CD4-positive, alpha-beta T cell (primary cell): ENCODE measurements at regions not wholly inside any gene's neighbourhood (a gene's known extent, or its start where the extent isn't known, plus 50 kb on each side); places are given as distances from the start of the nearest gene placed in this dataset.

ENCODE experiments used
- ATAC-seq: fragments of 200-7000 bp; cut with Tn5 transposase; one replicate; pipeline ENCODE4 v1.10.0; 2022; ENCODE audit warnings: mild to moderate bottlenecking; ENCODE audit not compliant: poor library complexity
- CTCF ChIA-PET: fragments of 350-600 bp; sonication (Branson Sonifier 250); formaldehyde crosslinking; loops from one replicate; lab custom pipeline; 2021; ENCODE audit warnings: antibody characterized with exemption, inconsistent platforms; lab: Charles Lee
- POLR2A ChIA-PET: fragments of 350-600 bp; sonication (Branson Sonifier 250); formaldehyde crosslinking; loops from one replicate; lab custom pipeline; 2021; ENCODE audit warnings: antibody characterized with exemption, inconsistent platforms; lab: Charles Lee
- DNase-seq, 14 experiments: peaks; one replicate each; pipeline ENCODE4 v3.0.0-alpha.2; 2013 to 2020; ENCODE audit warnings: mixed read lengths in 2 of 14
- H3K27ac ChIP-seq, 2 donors: one replicate each; pipeline versions ENCODE4 v1.5.1 to v1.7.0; 2013; ENCODE audit warnings: low read length in 2 of 2, low read depth in 1 of 2, mild to moderate bottlenecking in 1 of 2
- H3K27me3 ChIP-seq, 2 experiments: 1 replicate in 1 of 2; 2 replicates in 1 of 2; pipeline versions ENCODE4 v1.6.1 to v1.7.0; 2013; ENCODE audit warnings: low read length in 2 of 2, control low read depth in 1 of 2, mild to moderate bottlenecking in 1 of 2, moderate library complexity in 1 of 2; ENCODE audit not compliant: insufficient read depth in 2 of 2, control insufficient read depth in 1 of 2
- H3K36me3 ChIP-seq: one replicate; pipeline ENCODE4 v1.6.1; 2013; ENCODE audit warnings: low read length, control low read depth; ENCODE audit not compliant: insufficient read depth
- H3K4me1 ChIP-seq: one replicate; pipeline ENCODE4 v1.6.1; 2013; ENCODE audit warnings: low read length, control low read depth; ENCODE audit not compliant: insufficient read depth
- H3K4me3 ChIP-seq: one replicate; pipeline ENCODE4 v1.5.1; 2013; ENCODE audit warnings: mild to moderate bottlenecking, low read length, moderate library complexity
- H3K9me3 ChIP-seq, 2 experiments: 1 replicate in 1 of 2; 2 replicates in 1 of 2; pipeline versions ENCODE4 v1.6.1 to v1.7.0; 2013; ENCODE audit warnings: low read length in 2 of 2, mild to moderate bottlenecking in 2 of 2, control low read depth in 1 of 2, moderate library complexity in 1 of 2; ENCODE audit not compliant: control insufficient read depth in 1 of 2, insufficient read depth in 1 of 2
- H3K27ac Mint-ChIP-seq: one replicate; pipeline ENCODE4 v1.8.0; 2020; ENCODE audit warnings: mixed read lengths
- H3K27me3 Mint-ChIP-seq: one replicate; pipeline ENCODE4 v1.8.0; 2021; ENCODE audit warnings: mixed read lengths
- H3K36me3 Mint-ChIP-seq: one replicate; pipeline ENCODE4 v1.8.0; 2021; ENCODE audit warnings: low read depth, mixed read lengths
- H3K4me1 Mint-ChIP-seq: one replicate; pipeline ENCODE4 v1.8.0; 2021; ENCODE audit warnings: low read depth, mixed read lengths
- H3K4me3 Mint-ChIP-seq: one replicate; pipeline ENCODE4 v1.8.0; 2020; ENCODE audit warnings: mild to moderate bottlenecking, mixed read lengths
- H3K9me3 Mint-ChIP-seq: one replicate; pipeline ENCODE4 v1.8.0; 2020; ENCODE audit warnings: mixed read lengths
- intact Hi-C, 2 experiments: fragments of 100-400 bp; cut with DNase I in 1 of 2; cut with micrococcal nuclease in 1 of 2; formaldehyde crosslinking; loops; one replicate each; pipeline versions ENCODE4 v1.15.1 to v1.9.0; 2023 to 2025; cut with DNase I, micrococcal nuclease
- TF ChIP-seq, protein P1 (sequence below): fragments of 200-600 bp; IDR thresholded peaks from one replicate; pipeline ENCODE4 v1.8.0; 2022; ENCODE audit warnings: antibody characterized with exemption, mild to moderate bottlenecking

DNA sequence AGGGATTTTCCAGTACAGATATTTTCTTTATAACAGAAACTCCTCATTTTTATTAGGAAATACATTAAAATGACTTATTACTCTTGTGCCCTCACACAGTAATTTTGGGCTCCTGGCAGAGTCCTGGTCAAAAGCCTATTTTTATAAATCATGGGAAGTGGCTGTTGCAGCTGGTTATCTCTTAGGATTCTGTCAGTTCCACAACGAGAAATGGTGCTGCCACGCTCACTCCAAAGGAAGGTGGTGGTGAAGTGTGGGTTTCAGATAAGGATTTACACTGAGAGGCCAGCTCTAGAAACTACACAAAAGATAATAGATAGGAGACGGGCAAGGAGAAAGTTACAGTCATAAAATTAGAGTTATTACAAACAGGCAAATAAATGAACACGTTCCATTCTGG lies 159.2 kb upstream of the FAM241A start:
- no peaks in the 10 kb centered on the region for H3K9me3 ChIP-seq
- Mint-ChIP-seq H3K4me1 (no peaks in the 10 kb centered on the region), H3K4me3 (no peak overlapping the region), H3K9me3 (no peaks in the 10 kb centered on the region), H3K36me3 (no peaks in the 10 kb centered on the region), H3K27ac (no peak overlapping the region), H3K27me3 (peaks cover 50% of the 10 kb centered on the region)
- DNase-seq (no peak), ATAC-seq (no peak)
- H3K4me3 ChIP-seq = no peak overlapping the region
- TF ChIP-seq, protein P1, sequence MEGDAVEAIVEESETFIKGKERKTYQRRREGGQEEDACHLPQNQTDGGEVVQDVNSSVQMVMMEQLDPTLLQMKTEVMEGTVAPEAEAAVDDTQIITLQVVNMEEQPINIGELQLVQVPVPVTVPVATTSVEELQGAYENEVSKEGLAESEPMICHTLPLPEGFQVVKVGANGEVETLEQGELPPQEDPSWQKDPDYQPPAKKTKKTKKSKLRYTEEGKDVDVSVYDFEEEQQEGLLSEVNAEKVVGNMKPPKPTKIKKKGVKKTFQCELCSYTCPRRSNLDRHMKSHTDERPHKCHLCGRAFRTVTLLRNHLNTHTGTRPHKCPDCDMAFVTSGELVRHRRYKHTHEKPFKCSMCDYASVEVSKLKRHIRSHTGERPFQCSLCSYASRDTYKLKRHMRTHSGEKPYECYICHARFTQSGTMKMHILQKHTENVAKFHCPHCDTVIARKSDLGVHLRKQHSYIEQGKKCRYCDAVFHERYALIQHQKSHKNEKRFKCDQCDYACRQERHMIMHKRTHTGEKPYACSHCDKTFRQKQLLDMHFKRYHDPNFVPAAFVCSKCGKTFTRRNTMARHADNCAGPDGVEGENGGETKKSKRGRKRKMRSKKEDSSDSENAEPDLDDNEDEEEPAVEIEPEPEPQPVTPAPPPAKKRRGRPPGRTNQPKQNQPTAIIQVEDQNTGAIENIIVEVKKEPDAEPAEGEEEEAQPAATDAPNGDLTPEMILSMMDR = no peak
- POLR2A ChIA-PET = no interaction called here
- H3K4me1 ChIP-seq = no peaks in the 10 kb centered on the region
- CTCF ChIA-PET = no interaction called here
- peaks cover 0 to 6% of the 10 kb centered on the region in 2 experiments for H3K27me3 ChIP-seq
- no peaks in the 10 kb centered on the region for H3K36me3 ChIP-seq
- intact Hi-C loops = no loop called here
- no peak overlapping the region for H3K27ac ChIP-seq

DNA sequence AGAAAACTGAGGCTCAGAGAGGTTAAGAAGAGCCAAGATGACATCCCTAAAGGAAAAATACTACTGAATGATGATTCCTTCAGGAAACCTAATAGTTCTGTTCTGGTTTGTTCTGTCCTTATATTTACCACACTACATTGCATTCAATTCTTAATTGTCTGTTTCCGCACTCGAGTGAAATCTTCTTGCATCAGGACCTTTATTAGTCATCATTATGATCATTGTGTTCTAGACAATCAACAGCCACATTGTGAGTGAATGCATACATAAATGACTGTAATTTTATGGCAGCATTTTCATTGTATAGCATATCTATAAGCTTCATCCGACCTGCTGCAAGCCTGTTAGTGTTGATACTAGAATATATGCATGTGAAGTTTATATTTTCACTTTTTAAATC lies 156.7 kb upstream of the FAM241A start:
- H3K36me3 Mint-ChIP-seq = no peaks in the 10 kb centered on the region
- H3K9me3 ChIP-seq = no peaks in the 10 kb centered on the region
- H3K9me3 Mint-ChIP-seq = no peaks in the 10 kb centered on the region
- TF ChIP-seq, protein P1 = no peak
- no peaks in the 10 kb centered on the region for H3K36me3 ChIP-seq
- peaks cover 0 to 5% of the 10 kb centered on the region in 2 experiments for H3K27me3 ChIP-seq
- H3K27ac Mint-ChIP-seq = no peak overlapping the region
- H3K4me1 Mint-ChIP-seq = no peaks in the 10 kb centered on the region
- ATAC-seq (no peak), DNase-seq (no peak)
- intact Hi-C loops = no loop called here
- ChIA-PET POLR2A (no interaction called here), CTCF (no interaction called here)
- H3K27ac ChIP-seq = no peak overlapping the region
- H3K4me3 ChIP-seq = no peak overlapping the region
- H3K27me3 Mint-ChIP-seq = peaks cover 43% of the 10 kb centered on the region
- no peaks in the 10 kb centered on the region for H3K4me1 ChIP-seq
- H3K4me3 Mint-ChIP-seq = no peak overlapping the region

DNA sequence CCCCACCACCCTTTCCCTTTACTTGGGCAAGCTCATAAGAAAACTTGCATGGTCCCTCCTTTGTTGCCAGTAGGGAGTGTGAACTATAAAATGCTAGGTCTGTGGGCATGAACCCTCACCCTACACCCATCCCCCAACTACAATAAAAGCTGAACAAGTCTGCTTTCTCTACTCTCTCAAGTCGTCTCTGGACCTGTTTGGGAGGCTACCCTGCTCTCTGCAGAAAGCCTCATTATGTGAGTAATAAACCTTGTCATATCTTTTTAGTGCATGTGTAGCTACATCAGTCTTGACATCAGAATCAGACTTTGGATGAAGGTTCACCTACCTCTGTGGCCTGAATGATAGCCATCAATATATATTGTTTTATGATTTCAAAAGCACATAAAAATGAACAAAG lies 155.4 kb upstream of the FAM241A start:
- Histone ChIP-seq H3K9me3 (no peaks in the 10 kb centered on the region), H3K4me3 (no peak overlapping the region), H3K27me3 (peaks cover 0 to 5% of the 10 kb centered on the region in 2 experiments), H3K4me1 (no peaks in the 10 kb centered on the region), H3K36me3 (no peaks in the 10 kb centered on the region), H3K27ac (no peak overlapping the region)
- Mint-ChIP-seq H3K27me3 (peaks cover 40% of the 10 kb centered on the region), H3K4me3 (no peak overlapping the region), H3K9me3 (no peaks in the 10 kb centered on the region), H3K36me3 (no peaks in the 10 kb centered on the region), H3K4me1 (no peaks in the 10 kb centered on the region), H3K27ac (no peak overlapping the region)
- intact Hi-C loops = no loop called here
- ChIA-PET CTCF (no interaction called here), POLR2A (no interaction called here)
- no peak for ATAC-seq
- TF ChIP-seq, protein P1 = no peak
- no peak for DNase-seq
